ENCODE measurements at regions not wholly inside any gene's neighbourhood (a gene's known extent, or its start where the extent isn't known, plus 50 kb on each side); places are given as distances from the start of the nearest gene placed in this dataset.

DNA sequence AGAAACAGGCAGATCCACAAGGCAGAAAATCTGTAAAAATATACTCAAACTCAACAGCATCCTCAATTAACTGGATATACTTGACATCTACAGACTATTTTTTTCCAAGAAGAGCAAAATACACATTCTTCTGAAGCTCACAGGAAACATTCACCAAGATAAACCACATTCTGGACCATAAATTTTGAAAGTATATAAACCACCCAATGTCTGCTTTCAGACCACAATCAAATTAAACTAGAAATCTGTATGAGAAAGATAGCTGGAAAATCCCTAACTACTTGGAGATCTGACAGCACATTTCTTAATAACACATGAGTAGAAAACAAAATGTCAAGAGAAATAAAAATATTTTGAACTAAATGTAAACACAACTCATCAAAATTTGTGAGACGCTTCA, 195.5 kb downstream of the ERMARD start:
- DNase-seq (ENCODE audit: low read depth in 2 of 2), result no peak

DNA sequence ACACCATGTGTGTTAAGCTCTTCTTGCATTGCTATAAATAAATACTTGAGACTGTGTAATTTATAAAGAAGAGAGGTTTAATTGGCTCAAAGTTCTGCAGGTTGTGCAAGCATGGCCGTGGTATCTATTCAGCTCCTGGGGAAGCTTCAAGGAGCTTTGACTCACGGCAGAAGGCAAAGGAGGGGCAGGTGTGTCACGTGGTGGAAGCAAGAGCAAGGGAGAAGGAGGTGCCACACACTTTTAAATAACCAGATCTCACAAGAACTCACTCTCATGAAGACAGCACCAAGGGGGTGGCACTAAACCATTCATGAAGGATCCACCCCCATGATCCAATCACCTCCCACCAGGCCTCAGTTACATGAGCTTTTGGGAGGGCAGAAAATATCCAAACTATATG, 193.7 kb downstream of the ERMARD start:
- DNase-seq (ENCODE audit: low read depth in 2 of 2), result no peak

DNA sequence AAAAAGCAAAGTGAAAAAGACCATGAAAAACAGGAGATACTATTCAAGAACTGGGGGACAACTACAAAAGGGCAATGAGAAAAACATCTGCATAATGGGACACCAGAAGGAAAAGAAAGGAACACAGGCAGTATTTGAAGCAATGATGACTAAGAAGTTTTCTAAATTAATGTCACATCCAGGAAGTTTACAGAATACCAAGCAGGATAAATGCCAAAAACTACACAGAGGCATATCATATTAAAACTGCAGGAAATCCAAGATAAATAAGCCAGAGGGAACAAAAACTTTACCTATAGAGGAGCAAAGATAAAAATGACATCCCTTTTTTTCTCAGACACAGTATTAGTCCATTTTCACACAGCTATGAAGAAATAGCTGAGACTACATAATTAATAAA, 193.0 kb downstream of the ERMARD start:
- no peak for DNase-seq (ENCODE audit: low read depth in 2 of 2)

DNA sequence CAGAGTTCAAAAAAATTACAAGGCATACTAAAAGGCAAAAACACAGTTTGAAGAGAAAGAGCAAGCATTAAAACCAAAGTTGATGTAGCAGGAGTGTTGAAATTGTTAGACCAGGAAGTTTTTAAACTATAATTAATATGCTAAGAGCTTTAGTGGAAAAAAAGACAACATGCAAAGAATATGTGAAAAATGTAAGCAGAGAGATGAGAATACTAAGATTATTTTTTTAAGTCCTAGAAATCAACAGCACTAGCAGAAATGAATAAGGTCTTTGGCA, 192.6 kb downstream of the ERMARD start:
- no peak for DNase-seq (ENCODE audit: low read depth in 2 of 2)

DNA sequence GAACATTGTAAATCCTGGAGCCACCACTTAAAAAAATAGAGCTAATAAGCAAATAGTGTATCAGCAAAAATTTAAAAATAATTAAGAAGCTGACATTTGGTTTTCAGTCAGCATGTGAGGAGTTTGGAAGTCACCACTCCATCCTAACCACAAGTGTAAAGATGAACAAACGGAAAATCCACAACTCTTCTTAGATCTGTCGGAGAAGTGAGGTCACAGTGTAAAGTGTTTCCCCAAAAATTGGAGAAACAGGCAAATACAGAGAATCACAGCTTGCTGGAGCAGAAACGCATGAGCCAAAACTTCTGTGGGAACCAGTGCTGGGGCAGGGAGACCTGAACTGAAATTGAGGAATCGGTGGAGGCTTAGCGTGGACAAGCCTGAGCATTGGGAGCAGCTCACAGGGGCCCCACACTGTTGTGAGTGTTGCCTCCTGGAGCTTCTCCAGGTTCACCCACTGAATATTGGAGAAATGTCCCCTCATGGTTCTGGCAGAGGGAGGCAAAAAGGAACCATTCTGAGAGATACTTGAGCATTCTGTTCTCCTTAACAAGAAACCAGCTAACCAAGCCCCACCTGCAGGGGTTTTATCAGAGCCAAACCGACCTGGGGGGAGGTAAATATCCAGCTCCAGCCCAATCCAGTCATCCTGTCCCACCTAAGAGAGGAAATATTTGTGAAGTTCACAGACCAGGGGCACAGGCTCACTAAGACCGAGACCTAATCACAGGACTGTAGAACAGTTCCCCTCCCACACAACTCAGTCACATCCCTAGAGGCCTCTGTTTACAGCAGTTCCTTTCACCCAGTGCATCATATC, 192.0 kb downstream of the ERMARD start:
- DNase-seq (ENCODE audit: low read depth in 2 of 2), result no peak

DNA sequence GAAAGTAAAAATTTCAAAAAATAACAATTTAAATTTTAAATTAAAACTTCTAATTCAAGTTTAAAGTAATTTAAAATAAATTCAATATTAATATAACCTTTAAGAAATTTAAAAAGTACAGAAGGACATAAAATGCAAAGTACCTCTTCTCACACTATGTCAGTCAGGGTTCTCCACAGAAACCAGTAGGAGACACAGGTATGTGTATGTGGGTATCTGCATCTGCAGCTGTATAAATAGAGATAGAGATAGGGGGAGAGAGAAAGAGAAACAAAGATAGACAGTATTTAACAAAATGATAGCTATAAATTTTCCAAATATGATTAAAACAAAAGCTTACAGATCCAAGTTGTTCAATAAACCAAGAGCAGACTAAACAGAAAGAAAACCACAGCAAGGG, 190.8 kb downstream of the ERMARD start:
- no peak for DNase-seq (ENCODE audit: low read depth in 2 of 2)

DNA sequence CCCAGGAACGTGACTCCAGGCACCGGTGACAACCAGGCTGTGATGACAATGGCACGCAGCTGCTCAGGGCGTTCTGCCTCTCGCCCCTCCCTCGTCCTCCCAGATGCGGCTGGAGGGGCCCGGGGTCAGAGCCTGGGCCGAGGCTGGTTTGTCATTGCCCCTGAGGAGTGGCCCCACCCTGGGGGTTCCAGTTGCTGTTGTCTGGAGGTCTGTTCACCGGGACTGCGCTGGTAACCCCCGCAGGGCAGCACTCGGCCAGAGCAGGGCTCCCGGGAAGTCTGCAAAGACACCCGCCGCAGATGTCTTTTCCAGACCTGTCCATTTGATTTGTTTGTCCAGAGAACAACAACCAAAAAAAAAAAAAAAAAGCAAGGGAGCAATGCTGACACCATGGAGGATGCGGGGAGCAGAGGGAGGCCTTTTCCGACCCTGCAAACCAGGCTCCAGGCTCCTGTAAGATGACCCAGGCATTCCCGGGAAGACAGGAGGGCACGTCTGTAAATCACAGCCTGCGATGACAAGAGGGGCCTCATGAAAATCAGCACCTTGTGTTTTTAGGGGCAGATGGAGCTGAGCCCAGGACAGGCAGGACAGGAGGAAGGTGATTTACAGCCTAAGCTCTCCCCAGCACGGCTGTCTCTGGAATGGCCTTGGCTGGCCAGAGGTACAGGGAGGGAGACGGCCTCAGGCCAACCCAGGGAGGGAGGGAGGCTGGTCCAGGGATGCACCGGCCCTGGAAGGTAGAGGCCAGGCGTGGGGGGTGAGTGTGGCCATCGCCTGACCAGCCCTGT, 189.3 kb downstream of the ERMARD start:
- no peak for DNase-seq (ENCODE audit: low read depth in 2 of 2)

DNA sequence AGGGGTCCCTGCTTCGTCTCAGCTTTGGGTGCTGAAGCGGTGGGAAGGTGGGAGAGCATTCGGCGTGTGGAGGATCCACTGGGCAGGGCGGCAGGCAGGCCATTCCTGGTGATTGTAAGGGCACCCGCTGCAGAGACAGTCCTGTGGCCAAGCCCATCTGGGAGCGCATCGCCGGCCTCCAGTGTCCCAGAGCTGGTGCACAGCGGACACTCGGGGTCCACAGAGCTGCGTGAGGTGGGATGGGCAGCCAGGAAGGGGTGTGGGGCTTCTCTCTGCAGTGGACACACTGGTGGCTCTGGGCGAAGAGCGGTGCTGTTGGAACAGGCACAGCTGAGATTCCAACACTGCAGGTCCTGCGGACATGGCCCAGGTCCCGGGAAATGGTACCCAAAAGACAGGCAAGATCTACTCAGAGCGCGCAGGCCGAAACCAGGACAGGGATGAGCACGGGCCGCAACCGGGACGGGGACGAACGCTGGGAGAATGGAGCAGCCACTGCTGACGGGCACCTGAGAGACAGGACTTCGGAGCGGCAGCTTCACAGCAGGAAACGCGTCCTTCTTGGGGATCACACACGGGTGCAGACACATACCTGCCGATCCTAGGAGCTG, 188.2 kb downstream of the ERMARD start:
- DNase-seq (ENCODE audit: low read depth in 2 of 2), result no peak

DNA sequence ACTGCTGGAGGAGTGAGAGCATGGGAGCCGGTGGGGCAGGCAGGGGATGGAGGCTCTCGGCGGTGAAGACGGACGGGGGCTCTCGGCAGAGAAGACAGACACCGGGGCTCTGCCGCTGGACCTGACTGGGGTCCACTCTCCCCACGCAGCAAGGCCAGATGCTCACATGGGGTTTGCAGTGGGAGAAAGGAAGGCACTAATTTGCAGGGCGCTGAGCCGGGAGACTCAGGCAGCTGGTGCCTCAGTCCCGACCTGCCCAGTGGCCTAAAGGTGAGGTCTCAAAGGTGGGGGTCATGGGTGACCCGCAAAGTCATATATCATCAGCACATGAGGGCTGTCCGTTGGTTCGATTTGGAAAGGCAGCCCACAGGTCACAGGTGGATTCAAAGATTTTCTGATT, 187.3 kb downstream of the ERMARD start:
- no peak for DNase-seq (ENCODE audit: low read depth in 2 of 2)

DNA sequence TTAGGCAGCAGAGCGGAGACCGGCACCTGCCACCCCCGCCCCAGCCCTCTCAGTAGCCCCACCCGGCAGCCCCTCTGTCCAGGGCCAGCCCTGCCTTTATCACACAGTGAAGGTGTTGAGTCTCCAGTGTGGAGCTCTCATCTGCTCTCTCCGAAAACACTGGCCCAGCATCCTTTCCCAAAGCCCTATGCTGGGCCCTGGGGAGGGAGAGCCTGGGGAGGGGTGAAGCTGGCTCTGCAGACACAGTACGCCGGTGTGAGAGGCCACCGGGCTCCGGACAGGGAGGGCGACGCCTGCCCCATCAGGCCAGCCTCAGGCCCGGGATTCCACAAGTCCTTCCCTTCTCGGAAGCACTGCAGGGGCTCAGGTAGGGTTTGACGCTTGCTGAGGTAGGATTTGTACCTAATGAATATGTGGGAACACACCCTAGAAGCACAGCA, 186.9 kb downstream of the ERMARD start:
- DNase-seq (ENCODE audit: low read depth in 2 of 2), result no peak

DNA sequence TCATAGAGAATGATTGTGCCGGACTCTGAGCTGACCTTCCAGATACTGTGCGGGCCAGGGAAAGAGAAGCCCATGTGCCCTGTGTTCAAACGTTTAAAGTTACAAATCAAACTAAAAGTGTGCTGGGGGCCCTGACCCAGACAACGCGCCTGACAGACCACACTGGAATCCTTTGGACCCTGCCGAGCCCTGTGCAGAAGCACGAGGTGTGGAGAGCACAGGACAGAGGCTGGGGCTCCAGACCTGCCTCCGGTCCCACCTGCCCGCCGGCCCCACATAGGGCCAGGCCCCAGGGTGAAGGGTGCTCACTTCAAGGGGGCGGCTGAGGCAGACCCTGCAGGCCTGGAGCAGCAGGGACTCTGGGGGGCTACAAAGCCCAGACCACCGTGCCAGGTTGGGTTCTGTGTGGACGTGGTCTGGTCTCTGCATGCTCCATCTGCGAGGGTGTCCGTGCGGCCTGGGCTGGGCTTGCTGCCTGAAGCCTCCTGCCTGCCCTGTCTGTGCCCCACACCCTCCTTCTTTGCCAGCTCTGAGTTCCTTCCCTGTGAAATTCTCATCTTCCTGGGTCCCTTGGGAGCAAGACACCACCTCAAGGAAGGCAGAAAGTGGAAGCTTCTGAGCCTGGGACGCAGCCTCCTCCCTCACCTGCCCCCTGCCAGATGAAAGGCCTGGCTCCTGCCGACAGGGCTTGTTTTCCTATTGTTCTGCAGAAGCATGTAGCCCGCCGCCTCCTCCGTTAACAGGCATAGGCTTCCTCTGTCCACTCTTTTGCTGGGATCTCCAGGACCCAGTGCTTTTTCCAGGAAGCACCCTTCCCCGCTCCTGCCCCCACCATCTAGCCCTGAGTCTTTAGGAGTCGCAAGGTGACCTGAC, 186.2 kb downstream of the ERMARD start:
- DNase-seq (ENCODE audit: low read depth in 2 of 2), result no peak

DNA sequence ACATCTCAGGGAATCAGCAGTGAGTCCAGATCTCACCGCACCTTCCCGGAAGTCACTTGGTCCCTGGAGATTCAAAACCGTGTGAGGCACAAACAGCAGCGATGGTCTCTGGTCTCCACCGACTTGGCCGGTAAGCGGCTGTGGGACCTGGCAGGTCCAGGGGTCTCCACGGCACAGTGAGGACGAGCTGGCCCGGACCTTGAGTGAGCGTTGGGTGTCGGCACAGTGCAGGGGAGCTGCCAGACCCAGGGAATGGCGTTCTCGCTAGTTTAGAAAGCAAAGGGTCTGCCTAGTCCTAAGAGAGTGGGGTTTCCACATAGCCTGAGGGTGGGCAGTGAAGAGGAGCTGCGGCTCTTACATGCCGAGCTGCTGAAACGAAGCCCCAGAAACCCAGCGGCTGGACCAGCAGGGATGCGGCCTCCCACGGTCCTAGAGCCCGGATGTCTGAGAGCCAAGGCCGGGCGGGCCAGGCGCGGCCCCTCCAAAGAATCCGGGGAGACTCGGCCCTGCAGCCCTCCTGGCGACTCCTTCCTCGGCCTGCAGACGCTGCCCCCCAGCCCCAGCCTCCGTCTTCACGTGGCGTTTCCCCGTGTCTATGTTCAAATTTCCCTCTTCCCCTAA, 185.0 kb downstream of the ERMARD start:
- DNase-seq (ENCODE audit: low read depth in 2 of 2), result no peak

DNA sequence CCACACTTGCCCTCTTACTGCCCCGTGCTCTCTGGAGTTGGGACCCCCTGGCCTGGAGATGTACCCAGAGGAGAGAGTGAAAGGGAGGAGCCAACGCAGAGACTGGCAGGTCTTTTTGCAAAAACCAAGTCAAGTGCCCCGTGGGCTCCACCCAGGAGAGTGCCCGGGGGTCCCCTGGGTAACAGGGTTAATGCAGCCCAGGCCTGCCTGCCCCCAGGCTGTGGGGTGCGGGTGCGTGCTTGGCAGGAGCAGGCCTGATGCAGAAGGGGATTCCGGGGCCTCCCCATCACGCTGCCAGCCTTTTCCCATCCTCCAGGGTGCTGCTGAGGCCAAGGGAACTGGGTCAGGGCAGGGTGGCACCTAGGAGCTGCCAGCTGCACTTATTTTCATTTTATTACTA, 184.4 kb downstream of the ERMARD start:
- DNase-seq (ENCODE audit: low read depth in 2 of 2), result no peak

DNA sequence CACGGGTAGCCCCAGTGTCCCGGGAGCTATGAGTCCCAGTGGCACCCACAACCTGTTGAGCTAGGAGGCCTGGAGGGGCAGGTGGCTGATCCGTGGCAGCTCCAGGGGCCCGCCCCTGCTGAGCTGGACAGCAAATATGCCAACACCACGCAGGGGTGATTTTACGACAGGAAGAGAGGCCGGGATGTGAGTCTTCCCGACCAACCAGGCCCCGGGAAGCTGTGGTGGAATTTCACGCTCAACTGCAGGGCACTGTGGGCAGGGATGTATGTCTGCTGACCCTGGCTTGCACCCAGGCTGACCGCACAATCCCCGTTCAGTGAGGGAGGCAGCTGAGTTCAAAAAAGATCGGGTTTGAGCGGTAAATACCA, 183.9 kb downstream of the ERMARD start:
- no peak for DNase-seq (ENCODE audit: low read depth in 2 of 2)

DNA sequence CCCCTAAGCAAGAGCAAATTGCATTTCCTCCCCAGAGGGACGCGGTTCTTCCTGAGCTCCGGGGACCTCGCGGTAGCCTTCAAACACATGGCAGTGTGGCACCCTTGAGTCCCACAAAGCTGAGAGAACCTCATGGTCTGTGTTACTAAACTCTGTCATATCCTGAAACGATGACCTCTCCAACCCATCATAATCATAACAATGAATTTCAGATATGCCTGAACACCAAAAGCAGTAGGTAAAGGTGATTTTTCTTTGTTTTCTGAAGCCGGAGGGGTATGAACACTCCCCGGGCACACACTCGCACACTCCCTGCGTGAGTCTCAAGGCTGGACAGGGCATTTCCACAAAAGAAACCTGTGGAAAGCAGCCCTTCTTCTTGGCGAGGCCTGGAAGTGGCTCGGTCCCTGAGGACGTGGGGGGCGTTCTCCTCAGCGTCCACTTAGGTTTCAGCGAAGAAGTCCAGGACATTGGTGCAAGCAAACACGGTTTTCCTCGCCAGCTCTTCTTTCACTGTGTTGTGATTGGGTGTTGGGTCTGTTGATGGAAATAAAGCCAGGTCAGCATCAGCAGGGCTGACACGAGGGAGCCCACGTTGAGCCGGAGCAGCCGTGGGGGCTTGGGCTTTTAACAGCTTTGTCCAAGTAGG, 183.4 kb downstream of the ERMARD start:
- DNase-seq (ENCODE audit: low read depth in 2 of 2), result no peak

DNA sequence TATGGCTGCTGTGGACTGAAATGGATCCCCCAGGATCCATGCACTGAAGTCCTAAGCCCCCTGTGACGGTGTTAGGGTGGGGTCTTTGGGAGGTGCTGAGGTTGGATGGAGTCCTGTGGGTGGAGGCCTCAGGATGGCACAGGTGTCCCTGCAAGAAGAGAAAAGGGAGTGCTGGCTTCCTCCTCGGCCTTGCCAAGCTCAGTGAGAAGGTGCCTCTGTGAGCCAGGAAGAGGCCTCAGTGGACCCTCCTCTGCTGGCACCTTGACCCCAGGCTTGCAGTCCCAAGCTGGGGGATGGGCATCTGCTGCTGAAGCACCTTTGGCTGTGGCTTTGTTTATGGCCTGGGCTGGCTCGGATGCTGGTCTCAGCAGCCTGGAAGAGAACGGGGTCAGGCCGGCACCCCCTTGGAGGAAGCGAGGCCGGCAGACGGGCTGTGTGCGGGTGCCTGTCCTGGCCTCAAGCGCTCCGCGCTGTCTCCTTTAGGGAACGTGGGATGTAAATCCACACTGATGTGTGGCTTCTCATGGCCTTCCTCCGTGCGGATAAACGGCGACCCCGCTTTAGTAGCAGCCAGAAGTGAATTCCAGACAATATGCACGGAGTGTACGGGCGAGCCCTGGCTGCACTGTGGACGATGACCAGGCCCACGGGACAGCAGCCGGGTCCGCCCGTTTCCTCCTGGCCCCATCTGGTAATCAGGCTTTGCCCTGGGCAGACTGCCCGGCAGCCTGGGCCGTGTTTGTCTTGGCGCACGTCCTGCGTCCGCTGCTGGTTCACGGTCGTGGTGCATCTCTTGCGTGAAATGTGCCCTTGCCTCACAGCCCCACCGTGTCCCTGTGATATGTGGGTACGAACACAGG, 182.6 kb downstream of the ERMARD start:
- no peak for DNase-seq (ENCODE audit: low read depth in 2 of 2)

DNA sequence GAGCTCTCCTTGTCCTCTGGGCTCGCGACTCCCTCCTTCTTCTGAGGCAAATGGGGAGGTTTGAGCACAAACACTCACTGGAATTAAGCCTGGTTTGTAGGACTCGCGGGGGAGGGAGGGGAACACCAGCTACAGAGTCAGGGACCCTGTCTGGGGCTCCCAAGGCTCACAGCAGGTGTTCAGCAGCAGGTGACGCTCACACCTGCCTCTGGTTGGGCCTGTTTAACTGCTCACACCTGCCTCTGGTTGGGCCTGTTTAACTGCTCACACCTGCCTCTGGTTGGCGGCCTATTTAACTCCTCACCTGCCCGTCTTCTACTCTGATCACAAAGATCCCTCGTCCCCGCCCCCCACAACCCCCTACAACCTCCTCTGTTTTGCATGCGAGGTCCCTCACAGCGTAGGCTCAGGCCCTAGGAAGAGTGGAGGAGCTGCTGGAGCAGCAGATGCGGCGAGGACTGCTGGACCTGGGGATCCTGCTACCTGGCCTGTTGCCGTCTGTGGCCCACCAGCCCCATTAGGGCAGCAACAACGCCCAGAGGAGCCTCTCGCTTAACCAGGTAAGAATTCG, 181.9 kb downstream of the ERMARD start:
- no peak for DNase-seq (ENCODE audit: low read depth in 2 of 2)

DNA sequence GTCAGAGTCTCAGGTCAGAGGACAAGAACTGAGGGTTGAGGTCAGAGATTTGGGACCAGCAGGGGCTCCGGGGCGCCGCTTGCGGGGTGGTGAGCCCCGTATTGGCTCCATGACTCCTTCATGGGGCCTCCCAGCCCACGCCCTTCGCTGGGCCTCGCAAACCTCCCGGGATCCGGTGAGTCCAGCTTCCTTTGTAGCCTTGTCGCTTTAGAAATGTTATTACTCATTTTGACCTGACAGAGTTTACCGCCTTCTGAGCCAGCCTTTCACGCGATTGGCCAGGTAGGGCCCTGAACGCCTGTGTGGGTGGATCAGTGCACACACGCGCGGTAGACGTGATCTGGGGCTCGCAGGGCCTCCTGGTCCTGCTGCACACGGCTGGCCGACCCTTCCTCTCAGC, 181.1 kb downstream of the ERMARD start:
- DNase-seq (ENCODE audit: low read depth in 2 of 2), result no peak

DNA sequence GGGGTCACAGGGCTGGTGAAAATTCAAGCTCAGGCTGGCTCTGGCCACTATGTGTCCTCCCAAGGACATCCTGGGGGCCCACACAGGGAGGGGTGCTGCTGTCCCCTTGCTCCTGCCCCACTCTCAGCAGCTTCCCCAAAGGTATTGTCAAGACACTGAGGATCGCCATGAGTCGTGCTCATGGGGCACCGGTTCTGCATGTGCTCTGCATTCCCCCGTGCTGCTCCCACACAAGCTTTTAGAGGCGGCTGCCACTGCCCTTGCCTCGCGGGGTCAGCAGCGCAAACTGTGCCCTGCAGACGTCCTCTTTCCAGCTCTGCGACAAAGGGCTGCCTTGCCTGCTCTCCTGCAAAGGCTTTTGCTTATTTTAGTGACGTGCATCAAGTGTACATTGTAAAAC, 179.8 kb downstream of the ERMARD start:
- no peak for DNase-seq (ENCODE audit: low read depth in 2 of 2)

DNA sequence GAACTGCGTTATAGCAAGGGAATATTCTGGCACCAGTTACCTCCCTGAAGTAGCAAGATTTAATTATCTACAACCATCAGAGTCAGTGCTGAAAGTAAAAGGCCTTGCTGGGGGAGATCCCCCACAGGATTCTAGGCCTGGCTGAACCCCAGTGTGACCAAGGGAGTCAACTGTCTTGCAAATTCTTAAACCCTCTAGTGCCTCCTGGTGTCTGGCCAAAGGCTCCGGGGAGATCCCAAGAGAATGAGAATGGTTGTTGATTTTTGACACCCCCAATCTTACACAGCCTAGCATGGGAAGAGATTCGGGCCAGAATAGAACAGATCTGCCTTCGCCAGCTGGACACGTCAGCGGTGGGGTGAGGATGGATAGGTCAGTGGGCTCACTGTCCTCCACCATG, 179.4 kb downstream of the ERMARD start:
- no peak for DNase-seq (ENCODE audit: low read depth in 2 of 2)
